Neural cell (in vitro differentiated cells): ENCODE measurements at regions not wholly inside any gene's neighbourhood (a gene's known extent, or its start where the extent isn't known, plus 50 kb on each side); places are given as distances from the start of the nearest gene placed in this dataset.

Source experiments
- EP300 ChIP-seq: fragments of 450-650 bp; conservative IDR thresholded peaks from 2 replicates; pipeline ENCODE4 v1.6.1; 2014; ENCODE audit warnings: antibody characterized with exemption, mild to moderate bottlenecking, moderate library complexity; ENCODE audit not compliant: poor library complexity, severe bottlenecking
- EZH2 ChIP-seq: fragments of 200-600, 300-800 bp; shearing (Covaris generic), sonication (generic); IDR thresholded peaks from 2 replicates; pipeline ENCODE4 v1.6.1; 2014; ENCODE audit warnings: antibody characterized with exemption, low read length, borderline replicate concordance, mild to moderate bottlenecking; ENCODE audit not compliant: insufficient read depth, poor library complexity, severe bottlenecking
- MXI1 ChIP-seq: fragments of 450-650 bp; conservative IDR thresholded peaks from 2 replicates; pipeline ENCODE4 v1.6.1; 2014; ENCODE audit warnings: antibody characterized with exemption, mild to moderate bottlenecking; ENCODE audit not compliant: poor library complexity, severe bottlenecking
- POLR2AphosphoS5 ChIP-seq: IDR thresholded peaks from 2 replicates; pipeline ENCODE4 v1.6.1; 2012
- RAD21 ChIP-seq: fragments of 450-650 bp; conservative IDR thresholded peaks from 2 replicates; pipeline ENCODE4 v1.6.1; 2014; ENCODE audit warnings: antibody characterized with exemption, mild to moderate bottlenecking, moderate library complexity
- TF ChIP-seq, protein P1 (sequence below): fragments of 450-650 bp; IDR thresholded peaks from 2 replicates; pipeline ENCODE4 v1.5.1; 2014; ENCODE audit warnings: antibody characterized with exemption, mild to moderate bottlenecking, moderate library complexity; ENCODE audit not compliant: poor library complexity, severe bottlenecking
- TF ChIP-seq, protein P2 (sequence below): IDR thresholded peaks from 2 replicates; pipeline ENCODE4 v1.6.1; 2012; ENCODE audit warnings: borderline replicate concordance

DNA sequence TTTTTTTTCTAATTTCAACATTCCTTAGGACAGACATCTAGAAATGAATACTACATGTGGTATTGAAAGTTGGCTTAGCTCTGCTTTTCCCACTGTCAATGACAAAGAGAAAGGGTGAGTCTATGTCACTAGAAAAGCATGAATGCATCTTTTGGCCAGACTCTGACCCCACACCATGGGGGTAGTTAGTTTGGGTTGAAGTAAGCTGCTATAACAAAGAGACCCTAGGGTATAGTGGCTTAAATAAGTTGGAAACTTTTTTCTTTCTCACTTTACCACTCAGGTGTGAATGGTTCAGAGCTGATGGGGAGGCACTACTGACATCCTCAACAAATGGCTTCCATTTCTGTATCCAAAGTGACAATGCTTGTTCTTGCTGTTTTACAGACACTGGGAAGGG lies 161.5 kb downstream of the DLEU7 start:
- TF ChIP-seq, protein P1, sequence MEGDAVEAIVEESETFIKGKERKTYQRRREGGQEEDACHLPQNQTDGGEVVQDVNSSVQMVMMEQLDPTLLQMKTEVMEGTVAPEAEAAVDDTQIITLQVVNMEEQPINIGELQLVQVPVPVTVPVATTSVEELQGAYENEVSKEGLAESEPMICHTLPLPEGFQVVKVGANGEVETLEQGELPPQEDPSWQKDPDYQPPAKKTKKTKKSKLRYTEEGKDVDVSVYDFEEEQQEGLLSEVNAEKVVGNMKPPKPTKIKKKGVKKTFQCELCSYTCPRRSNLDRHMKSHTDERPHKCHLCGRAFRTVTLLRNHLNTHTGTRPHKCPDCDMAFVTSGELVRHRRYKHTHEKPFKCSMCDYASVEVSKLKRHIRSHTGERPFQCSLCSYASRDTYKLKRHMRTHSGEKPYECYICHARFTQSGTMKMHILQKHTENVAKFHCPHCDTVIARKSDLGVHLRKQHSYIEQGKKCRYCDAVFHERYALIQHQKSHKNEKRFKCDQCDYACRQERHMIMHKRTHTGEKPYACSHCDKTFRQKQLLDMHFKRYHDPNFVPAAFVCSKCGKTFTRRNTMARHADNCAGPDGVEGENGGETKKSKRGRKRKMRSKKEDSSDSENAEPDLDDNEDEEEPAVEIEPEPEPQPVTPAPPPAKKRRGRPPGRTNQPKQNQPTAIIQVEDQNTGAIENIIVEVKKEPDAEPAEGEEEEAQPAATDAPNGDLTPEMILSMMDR = no peak
- TF ChIP-seq, protein P2, sequence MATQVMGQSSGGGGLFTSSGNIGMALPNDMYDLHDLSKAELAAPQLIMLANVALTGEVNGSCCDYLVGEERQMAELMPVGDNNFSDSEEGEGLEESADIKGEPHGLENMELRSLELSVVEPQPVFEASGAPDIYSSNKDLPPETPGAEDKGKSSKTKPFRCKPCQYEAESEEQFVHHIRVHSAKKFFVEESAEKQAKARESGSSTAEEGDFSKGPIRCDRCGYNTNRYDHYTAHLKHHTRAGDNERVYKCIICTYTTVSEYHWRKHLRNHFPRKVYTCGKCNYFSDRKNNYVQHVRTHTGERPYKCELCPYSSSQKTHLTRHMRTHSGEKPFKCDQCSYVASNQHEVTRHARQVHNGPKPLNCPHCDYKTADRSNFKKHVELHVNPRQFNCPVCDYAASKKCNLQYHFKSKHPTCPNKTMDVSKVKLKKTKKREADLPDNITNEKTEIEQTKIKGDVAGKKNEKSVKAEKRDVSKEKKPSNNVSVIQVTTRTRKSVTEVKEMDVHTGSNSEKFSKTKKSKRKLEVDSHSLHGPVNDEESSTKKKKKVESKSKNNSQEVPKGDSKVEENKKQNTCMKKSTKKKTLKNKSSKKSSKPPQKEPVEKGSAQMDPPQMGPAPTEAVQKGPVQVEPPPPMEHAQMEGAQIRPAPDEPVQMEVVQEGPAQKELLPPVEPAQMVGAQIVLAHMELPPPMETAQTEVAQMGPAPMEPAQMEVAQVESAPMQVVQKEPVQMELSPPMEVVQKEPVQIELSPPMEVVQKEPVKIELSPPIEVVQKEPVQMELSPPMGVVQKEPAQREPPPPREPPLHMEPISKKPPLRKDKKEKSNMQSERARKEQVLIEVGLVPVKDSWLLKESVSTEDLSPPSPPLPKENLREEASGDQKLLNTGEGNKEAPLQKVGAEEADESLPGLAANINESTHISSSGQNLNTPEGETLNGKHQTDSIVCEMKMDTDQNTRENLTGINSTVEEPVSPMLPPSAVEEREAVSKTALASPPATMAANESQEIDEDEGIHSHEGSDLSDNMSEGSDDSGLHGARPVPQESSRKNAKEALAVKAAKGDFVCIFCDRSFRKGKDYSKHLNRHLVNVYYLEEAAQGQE = no peak
- TF ChIP-seq EP300 (no peak), POLR2AphosphoS5 (no peak), EZH2 (no peak), RAD21 (no peak), MXI1 (no peak)
